HEK293T (cell line): ENCODE measurements at regions not wholly inside any gene's neighbourhood (a gene's known extent, or its start where the extent isn't known, plus 50 kb on each side); places are given as distances from the start of the nearest gene placed in this dataset.
"Not testable (repeated sequence)": the region's sequence is repeated elsewhere in the genome, so short reads cannot be mapped to it uniquely, and the experiment has no call there.

Experiments used
- ARNT ChIP-seq: fragments of 450-650 bp; IDR thresholded peaks from 2 replicates; pipeline ENCODE4 v1.6.1; 2017; ENCODE audit warnings: mild to moderate bottlenecking
- BHLHE40 ChIP-seq: fragments of 450-650 bp; IDR thresholded peaks from 2 replicates; pipeline ENCODE4 v1.6.1; 2016; ENCODE audit warnings: mild to moderate bottlenecking, moderate library complexity, borderline replicate concordance
- ELF4 ChIP-seq: fragments of 450-650 bp; IDR thresholded peaks from 2 replicates; pipeline ENCODE4 v1.6.1; 2017; ENCODE audit warnings: antibody characterized with exemption
- FOXA1 ChIP-seq: fragments of 450-650 bp; IDR thresholded peaks from 2 replicates; pipeline ENCODE4 v1.6.1; 2016; ENCODE audit warnings: mild to moderate bottlenecking
- L3MBTL2 ChIP-seq: fragments of 450-650 bp; conservative IDR thresholded peaks from 2 replicates; pipeline ENCODE4 v1.6.1; 2016; ENCODE audit warnings: mild to moderate bottlenecking
- SP1 ChIP-seq: fragments of 450-650 bp; IDR thresholded peaks from 2 replicates; pipeline ENCODE4 v1.6.1; 2017

- TF ChIP-seq FOXA1, ELF4, L3MBTL2, BHLHE40, ARNT, SP1: not testable (repeated sequence)
Observed at GRCh38 chr1:120550335-120550734, 135.5 kb downstream of the NBPF8 start.
